Gastroesophageal sphincter (tissue), 3 donors: ENCODE measurements at regions not wholly inside any gene's neighbourhood (a gene's known extent, or its start where the extent isn't known, plus 50 kb on each side); places are given as distances from the start of the nearest gene placed in this dataset.

Experiments
- CTCF ChIP-seq, 4 experiments: fragments of 200-600 bp in 2 of 4; fragments of 450-650 bp in 2 of 4; sonication (generic) in 1 of 4; IDR thresholded peaks; one replicate each; pipeline ENCODE4 v1.5.1; 2017 to 2019; ENCODE audit warnings: antibody characterized with exemption in 4 of 4, mild to moderate bottlenecking in 2 of 4, moderate library complexity in 2 of 4
- EP300 ChIP-seq: sonication (generic); formaldehyde crosslinking; IDR thresholded peaks from one replicate; pipeline ENCODE4 v1.6.1; 2017; ENCODE audit warnings: antibody characterized with exemption, mild to moderate bottlenecking
- POLR2A ChIP-seq, 2 donors: fragments of 450-650 bp; IDR thresholded peaks; one replicate each; pipeline ENCODE4 v1.6.1; 2017; ENCODE audit warnings: antibody characterized with exemption in 2 of 2, mild to moderate bottlenecking in 2 of 2, moderate library complexity in 1 of 2
- POLR2AphosphoS5 ChIP-seq: sonication (generic); formaldehyde crosslinking; IDR thresholded peaks from one replicate; pipeline ENCODE4 v1.6.1; 2017; ENCODE audit warnings: antibody characterized with exemption

- no peak for TF ChIP-seq CTCF (IDR thresholded peaks at IDR 0.05)
- no peak for TF ChIP-seq POLR2AphosphoS5
- no peak for TF ChIP-seq POLR2A (IDR thresholded peaks at IDR 0.05)
- no peak for TF ChIP-seq EP300
Measured at GRCh38 chr12:83997423-83997822, 915.2 kb downstream of the SLC6A15 start.
